PFSK-1 (cell line): ENCODE measurements at regions not wholly inside any gene's neighbourhood (a gene's known extent, or its start where the extent isn't known, plus 50 kb on each side); places are given as distances from the start of the nearest gene placed in this dataset.

Source experiments
- FOXP2 ChIP-seq: optimal IDR thresholded peaks from 2 replicates; pipeline ENCODE3; 2011; ENCODE audit warnings: borderline replicate concordance, control low read depth, inconsistent platforms; ENCODE audit not compliant: insufficient read depth; ENCODE audit errors: extremely low read length, extremely low read depth
- POLR2AphosphoS5 ChIP-seq: IDR thresholded peaks from 2 replicates; pipeline ENCODE4 v1.6.1; 2012; ENCODE audit warnings: low read depth, mild to moderate bottlenecking, control low read depth, low read length, moderate library complexity
- REST ChIP-seq, 2 experiments: IDR thresholded peaks; 2 replicates each; pipeline versions ENCODE4 v1.6.1 to v1.8.0; 2011 to 2012; ENCODE audit warnings: low read depth in 2 of 2, low read length in 2 of 2, control low read depth in 1 of 2, inconsistent platforms in 1 of 2, mild to moderate bottlenecking in 1 of 2, moderate library complexity in 1 of 2; ENCODE audit not compliant: insufficient read depth in 1 of 2
- SIN3A ChIP-seq: IDR thresholded peaks from 2 replicates; pipeline ENCODE4 v1.6.1; 2012; ENCODE audit warnings: mild to moderate bottlenecking, low read length, moderate library complexity, borderline replicate concordance; ENCODE audit not compliant: insufficient read depth
- TAF1 ChIP-seq: IDR thresholded peaks from 2 replicates; pipeline ENCODE4 v1.6.1; 2012; ENCODE audit warnings: low read length, control low read depth, borderline replicate concordance; ENCODE audit not compliant: insufficient read depth

- TF ChIP-seq TAF1 (no peak), REST (IDR thresholded peaks at IDR 0.05; ENCODE audit: insufficient read depth in 1 of 2, low read depth in 2 of 2, low read length in 2 of 2) (no peak), POLR2AphosphoS5 (no peak), SIN3A (no peak), FOXP2 (no peak)
Measured at GRCh38 chr4:14076776-14077175, 449.3 kb upstream of the BOD1L1 start.
